SK-N-SH (cell line): ENCODE measurements at regions not wholly inside any gene's neighbourhood (a gene's known extent, or its start where the extent isn't known, plus 50 kb on each side); places are given as distances from the start of the nearest gene placed in this dataset.

Experiments used
- CTCF ChIA-PET: fragments of 300-600, 350-600 bp; formaldehyde crosslinking; extraction: SDS; loops from one replicate; lab custom pipeline; 2021; lab: Yijun Ruan, JAX
- POLR2A ChIA-PET: fragments of 350-600 bp; sonication (Branson Sonifier 250); formaldehyde crosslinking; extraction: SDS; loops from one replicate; lab custom pipeline; 2020; ENCODE audit warnings: antibody characterized with exemption, inconsistent platforms; lab: Yijun Ruan, JAX
- DNase-seq: peaks from one replicate; pipeline ENCODE4 v3.0.0; 2012
- H2AFZ ChIP-seq: fragments of 200-600 bp; sonication (generic); 2 replicates; pipeline ENCODE4 v1.8.1; 2016; ENCODE audit warnings: antibody characterized with exemption, mild to moderate bottlenecking, low read depth
- H3F3A ChIP-seq: fragments of 200-600 bp; sonication (generic); replicated peaks from 2 replicates; pipeline ENCODE3; 2016; ENCODE audit warnings: antibody characterized with exemption, mild to moderate bottlenecking; ENCODE audit not compliant: insufficient read depth
- H3K27ac ChIP-seq, 2 experiments: fragments of 200-500 bp in 1 of 2; fragments of 200-600 bp in 1 of 2; sonication (Bioruptor generic) in 1 of 2; sonication (generic), shearing (Covaris generic) in 1 of 2; 2 replicates each; pipeline versions ENCODE4 v1.5.1 to v1.6.1; 2014 to 2016; ENCODE audit warnings: low read depth in 2 of 2, inconsistent platforms in 1 of 2, low read length in 1 of 2, mild to moderate bottlenecking in 1 of 2, mixed read lengths in 1 of 2
- H3K27me3 ChIP-seq: fragments of 200-600 bp; sonication (generic), shearing (Covaris generic); 2 replicates; pipeline ENCODE4 v1.6.1; 2016; ENCODE audit warnings: mixed run types; ENCODE audit not compliant: insufficient read depth
- H3K36me3 ChIP-seq, 2 experiments: fragments of 200-500 bp in 1 of 2; fragments of 200-600 bp in 1 of 2; sonication (Bioruptor generic) in 1 of 2; sonication (generic) in 1 of 2; replicated peaks in 1 of 2; 2 replicates each; pipeline versions ENCODE3 to v1.5.1; 2014 to 2016; ENCODE audit warnings: low read length in 1 of 2, mild to moderate bottlenecking in 1 of 2; ENCODE audit not compliant: insufficient read depth in 2 of 2, control insufficient read depth in 1 of 2
- H3K4me1 ChIP-seq, 2 experiments: fragments of 200-500 bp in 1 of 2; fragments of 200-600 bp in 1 of 2; sonication (Bioruptor generic) in 1 of 2; sonication (generic), shearing (Covaris generic) in 1 of 2; 2 replicates each; pipeline versions ENCODE4 v1.5.1 to v1.6.1; 2014 to 2016; ENCODE audit warnings: low read depth in 1 of 2, low read length in 1 of 2, mixed run types in 1 of 2; ENCODE audit not compliant: insufficient read depth in 2 of 2, control insufficient read depth in 1 of 2
- H3K4me2 ChIP-seq: fragments of 200-600 bp; sonication (generic), shearing (Covaris generic); 2 replicates; pipeline ENCODE4 v1.6.1; 2017; ENCODE audit warnings: mixed run types
- H3K4me3 ChIP-seq, 2 experiments: fragments of 200-500 bp in 1 of 2; fragments of 200-600 bp in 1 of 2; sonication (Bioruptor generic) in 1 of 2; sonication (generic), shearing (Covaris generic) in 1 of 2; 2 replicates each; pipeline versions ENCODE4 v1.5.1 to v1.8.1; 2014 to 2016; ENCODE audit warnings: low read depth in 2 of 2, inconsistent platforms in 1 of 2, low read length in 1 of 2, mild to moderate bottlenecking in 1 of 2, mixed read lengths in 1 of 2, moderate library complexity in 1 of 2
- H3K79me2 ChIP-seq: fragments of 200-600 bp; sonication (generic); 2 replicates; pipeline ENCODE4 v1.8.1; 2017; ENCODE audit warnings: mild to moderate bottlenecking; ENCODE audit not compliant: insufficient read depth
- H3K9ac ChIP-seq: fragments of 200-600 bp; sonication (generic); 2 replicates; pipeline ENCODE4 v1.6.1; 2017; ENCODE audit warnings: mixed run types
- H3K9me2 ChIP-seq: fragments of 200-600 bp; sonication (generic); 2 replicates; pipeline ENCODE4 v1.6.1; 2017; ENCODE audit warnings: mixed run types
- H3K9me3 ChIP-seq: fragments of 200-600 bp; sonication (generic); 2 replicates; pipeline ENCODE4 v1.6.1; 2017; ENCODE audit warnings: mixed run types, mild to moderate bottlenecking, moderate library complexity
- H4K20me1 ChIP-seq: fragments of 200-600 bp; sonication (generic); 2 replicates; pipeline ENCODE4 v1.6.1; 2017; ENCODE audit warnings: mild to moderate bottlenecking, mixed run types; ENCODE audit not compliant: insufficient read depth
- CTCF ChIP-seq: fragments of 200-600 bp; sonication (generic); IDR thresholded peaks from 2 replicates; pipeline ENCODE4 v1.6.1; 2017; ENCODE audit warnings: antibody characterized with exemption, mild to moderate bottlenecking, moderate library complexity
- ELF1 ChIP-seq: IDR thresholded peaks from 2 replicates; pipeline ENCODE4 v1.4.0; 2012
- FOSL2 ChIP-seq: IDR thresholded peaks from 2 replicates; pipeline ENCODE4 v1.4.0; 2012; ENCODE audit warnings: low read depth, mild to moderate bottlenecking, moderate library complexity, borderline replicate concordance
- GATA2 ChIP-seq: sonication (generic); formaldehyde crosslinking; IDR thresholded peaks from 2 replicates; pipeline ENCODE4 v1.5.0; 2020; ENCODE audit warnings: mild to moderate bottlenecking, missing genetic modification reagents
- NRF1 ChIP-seq: IDR thresholded peaks from 2 replicates; pipeline ENCODE4 v1.6.1; 2012; ENCODE audit warnings: low read depth, mild to moderate bottlenecking, low read length
- POLR2AphosphoS5 ChIP-seq: IDR thresholded peaks from 2 replicates; pipeline ENCODE4 v1.6.1; 2012; ENCODE audit warnings: low read depth, low read length
- RCOR1 ChIP-seq: fragments of 150-350 bp; IDR thresholded peaks from 2 replicates; pipeline ENCODE4 v1.6.1; 2017; ENCODE audit warnings: antibody characterized with exemption, low read length
- RXRA ChIP-seq: IDR thresholded peaks from 2 replicates; pipeline ENCODE4 v1.4.0; 2012; ENCODE audit warnings: low read depth, mild to moderate bottlenecking, borderline replicate concordance
- SIN3A ChIP-seq: IDR thresholded peaks from 2 replicates; pipeline ENCODE4 v1.6.1; 2012; ENCODE audit warnings: low read depth, mild to moderate bottlenecking, low read length, moderate library complexity, borderline replicate concordance
- TAF1 ChIP-seq: IDR thresholded peaks from 2 replicates; pipeline ENCODE4 v1.6.1; 2012; ENCODE audit warnings: low read depth, mild to moderate bottlenecking, low read length, moderate library complexity, borderline replicate concordance
- TCF12 ChIP-seq: IDR thresholded peaks from 2 replicates; pipeline ENCODE4 v1.4.0; 2012
- TEAD4 ChIP-seq: IDR thresholded peaks from 2 replicates; pipeline ENCODE4 v1.4.0; 2012; ENCODE audit warnings: mild to moderate bottlenecking, borderline replicate concordance; ENCODE audit not compliant: insufficient read depth
- YY1 ChIP-seq: IDR thresholded peaks from 2 replicates; pipeline ENCODE4 v1.4.0; 2012; ENCODE audit warnings: low read depth, mild to moderate bottlenecking
- WGBS: methylation state at CpG from one replicate; pipeline ENCODE4 v1.1.6; 2017; ENCODE audit warnings: low lambda C conversion rate; 5-methylcytosine and 5-hydroxymethylcytosine counted together

GRCh38 chr16:9205661-9206060 is 114.2 kb downstream of the HAPSTR1 start:
- ChIA-PET CTCF (interaction anchor here (0.8 to 0.9 kb wide), 2 partner anchors 8 to 71 kb away, joined by 3 to 4 read pairs; no protein-coding TSS in a partner anchor), POLR2A (no interaction called here)
- no peaks in the 10 kb centered on the region for H3F3A ChIP-seq
- H3K9me3 ChIP-seq = no peaks in the 10 kb centered on the region
- no peak overlapping the region for H3K27ac ChIP-seq
- TF ChIP-seq TEAD4 = no peak
- TF ChIP-seq RXRA = no peak
- no peak for TF ChIP-seq YY1
- no peak for TF ChIP-seq POLR2AphosphoS5
- no peak for TF ChIP-seq GATA2 (CRISPR knock-in tag)
- TF ChIP-seq ELF1 = no peak
- no peak for TF ChIP-seq FOSL2
- TF ChIP-seq, all 33 proteins: peak for 0
- Histone ChIP-seq H3K79me2 (no peaks in the 10 kb centered on the region), H3K27me3 (no peaks in the 10 kb centered on the region), H2AFZ (no peak overlapping the region), H3K9ac (no peak overlapping the region), H4K20me1 (no peaks in the 10 kb centered on the region), H3K36me3 (no peaks in the 10 kb centered on the region), H3K4me1 (no peaks in the 10 kb centered on the region), H3K4me2 (no peak overlapping the region), H3K9me2 (no peaks in the 10 kb centered on the region), H3K4me3 (no peak overlapping the region)
- WGBS = 6% methylated on average over 2 of the region's 2 CpGs
- no peak for DNase-seq

DNA sequence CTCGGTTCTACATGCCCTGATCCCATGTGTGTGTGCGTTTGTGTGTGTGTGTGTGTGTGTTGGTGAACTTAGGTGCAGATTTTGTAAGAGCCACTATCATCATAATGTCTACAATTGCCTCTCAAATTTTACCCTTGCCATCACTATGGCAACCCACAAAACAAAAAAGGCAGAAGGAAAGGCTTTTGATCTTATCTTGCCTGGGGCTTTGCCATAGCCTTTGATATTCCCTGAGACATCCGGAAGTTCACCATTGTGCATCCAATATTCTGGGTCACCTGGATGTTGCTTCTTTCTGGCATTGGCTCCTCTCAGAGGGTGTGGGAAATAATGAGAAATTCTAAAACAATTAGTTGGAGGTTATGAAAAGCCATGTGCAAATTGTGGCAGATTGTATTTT is 114.7 kb downstream of the HAPSTR1 start:
- H3K36me3 ChIP-seq = no peaks in the 10 kb centered on the region
- no peaks in the 10 kb centered on the region for H4K20me1 ChIP-seq
- no peaks in the 10 kb centered on the region for H3K9me2 ChIP-seq
- no peak overlapping the region for H2AFZ ChIP-seq
- ChIA-PET CTCF (interaction anchor here (0.8 to 0.9 kb wide), 2 partner anchors 9 to 72 kb away, joined by 3 to 4 read pairs; no protein-coding TSS in a partner anchor), POLR2A (no interaction called here)
- no peak overlapping the region for H3K27ac ChIP-seq
- WGBS = 26% methylated on average over 3 of the region's 3 CpGs
- H3K4me3 ChIP-seq = no peak overlapping the region
- no peaks in the 10 kb centered on the region for H3K9me3 ChIP-seq
- no peaks in the 10 kb centered on the region for H3K79me2 ChIP-seq
- H3K4me1 ChIP-seq = no peaks in the 10 kb centered on the region
- H3F3A ChIP-seq = no peaks in the 10 kb centered on the region
- TF ChIP-seq TCF12 = no peak
- no peak for TF ChIP-seq TAF1
- TF ChIP-seq CTCF = no peak
- no peak for TF ChIP-seq YY1
- TF ChIP-seq NRF1 = no peak
- no peaks in the 10 kb centered on the region for H3K27me3 ChIP-seq
- H3K9ac ChIP-seq = no peak overlapping the region
- no peak overlapping the region for H3K4me2 ChIP-seq
- no peak for DNase-seq

DNA sequence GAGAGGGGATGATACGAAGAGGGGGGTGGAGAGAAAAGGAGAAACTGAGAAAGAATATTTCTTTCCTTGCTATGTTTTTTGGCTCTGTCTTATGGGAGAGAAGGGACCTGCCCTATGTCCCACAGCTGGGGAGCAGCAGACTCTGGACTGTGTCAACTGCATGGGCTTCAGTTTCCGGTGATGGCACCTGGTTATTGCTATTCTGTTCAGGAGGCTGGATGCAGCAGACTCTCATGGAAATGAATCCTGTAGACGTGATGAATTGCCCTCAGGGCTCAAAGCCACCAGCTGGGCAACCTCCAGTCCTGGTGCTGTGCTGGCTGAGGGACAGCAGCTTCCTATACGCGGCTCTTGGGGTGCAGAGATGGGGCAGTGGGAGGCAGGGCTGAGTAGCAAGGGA is 121.2 kb downstream of the HAPSTR1 start:
- Histone ChIP-seq H3K27me3 (no peaks in the 10 kb centered on the region), H3K4me3 (no peak overlapping the region), H3K4me1 (peaks cover 0 to 16% of the 10 kb centered on the region in 2 experiments; a peak in 1 of 4 replicates), H3K36me3 (no peaks in the 10 kb centered on the region), H3F3A (no peaks in the 10 kb centered on the region), H4K20me1 (no peaks in the 10 kb centered on the region), H3K9me2 (no peaks in the 10 kb centered on the region), H3K4me2 (no peak overlapping the region), H3K79me2 (no peaks in the 10 kb centered on the region), H2AFZ (no peak overlapping the region), H3K27ac (peak overlapping the region in 1 of 2 experiments; percentile 12; a peak in 1 of 4 replicates), H3K9me3 (no peaks in the 10 kb centered on the region), H3K9ac (no peak overlapping the region)
- ChIA-PET POLR2A (no interaction called here), CTCF (no interaction called here)
- DNase-seq = peak; percentile 57
- WGBS = 7% methylated on average over 4 of the region's 5 CpGs
- peak; percentile 47; the same call in 1 of the 2 replicates for TF ChIP-seq RCOR1
- TF ChIP-seq SIN3A = no peak
